Endothelial cell of umbilical vein (primary cell): ENCODE measurements at regions not wholly inside any gene's neighbourhood (a gene's known extent, or its start where the extent isn't known, plus 50 kb on each side); places are given as distances from the start of the nearest gene placed in this dataset.

ENCODE experiments used
- BruUV-seq: library from RNA; stranded (reverse); fragments of 400-500 nt; replicated peaks from 2 replicates; lab custom pipeline; 2021; lab: Mats Ljungman, UMichigan
- CTCF ChIA-PET: fragments of 300-600, 350-600 bp; sonication (Branson Sonifier 250); formaldehyde crosslinking; loops from one replicate; lab custom pipeline; 2021; ENCODE audit warnings: antibody characterized with exemption, inconsistent platforms; lab: Charles Lee
- POLR2A ChIA-PET: fragments of 300-600, 350-600 bp; sonication (Branson Sonifier 250); formaldehyde crosslinking; loops from one replicate; lab custom pipeline; 2021; ENCODE audit warnings: antibody characterized with exemption, inconsistent platforms; lab: Charles Lee
- DNase-seq: peaks from one replicate; pipeline ENCODE4 v3.0.0-alpha.2; 2011; ENCODE audit warnings: low read depth, low spot score
- FAIRE-seq: peaks from 2 replicates; lab custom pipeline; 2011; peaks lifted over from hg19 to GRCh38; lab: Jason Lieb, UNC
- H2AFZ ChIP-seq: 2 replicates; pipeline ENCODE4 v1.6.0; 2012; ENCODE audit warnings: low read depth, low read length, control low read depth, inconsistent platforms
- H3K27ac ChIP-seq: 2 replicates; pipeline ENCODE4 v1.5.1; 2011; ENCODE audit warnings: low read depth, mild to moderate bottlenecking, control low read depth, low read length, moderate library complexity; ENCODE audit not compliant: insufficient read depth
- H3K27me3 ChIP-seq, 2 experiments: 2 replicates each; pipeline versions ENCODE4 v1.6.0 to v1.6.1; 2011; ENCODE audit warnings: low read length in 2 of 2, mixed read lengths in 1 of 2; ENCODE audit not compliant: control insufficient read depth in 2 of 2, insufficient read depth in 2 of 2
- H3K36me3 ChIP-seq, 2 experiments: 2 replicates in 1 of 2; 3 replicates in 1 of 2; pipeline ENCODE4 v1.5.1; 2011; ENCODE audit warnings: low read length in 2 of 2, mild to moderate bottlenecking in 1 of 2, moderate library complexity in 1 of 2; ENCODE audit not compliant: control insufficient read depth in 2 of 2, insufficient read depth in 2 of 2; ENCODE audit errors: extremely low read depth in 1 of 2
- H3K4me1 ChIP-seq: 3 replicates; pipeline ENCODE4 v1.5.1; 2011; ENCODE audit warnings: mild to moderate bottlenecking, low read length; ENCODE audit not compliant: control insufficient read depth, insufficient read depth; ENCODE audit errors: extremely low read depth
- H3K4me2 ChIP-seq: 2 replicates; pipeline ENCODE4 v1.6.1; 2011; ENCODE audit warnings: low read length, control low read depth, mixed read lengths; ENCODE audit not compliant: insufficient read depth
- H3K4me3 ChIP-seq, 3 experiments: fragments of 200-600 bp in 1 of 3; sonication (generic), shearing (Covaris generic) in 1 of 3; replicated peaks in 1 of 3; 2 replicates each; pipeline ENCODE4 v1.5.1; 2011 to 2016; ENCODE audit warnings: control low read depth in 3 of 3, low read length in 3 of 3, mild to moderate bottlenecking in 2 of 3, inconsistent platforms in 1 of 3, low read depth in 1 of 3, moderate library complexity in 1 of 3; ENCODE audit not compliant: insufficient read depth in 1 of 3
- H3K79me2 ChIP-seq: 2 replicates; pipeline ENCODE4 v1.6.0; 2012; ENCODE audit warnings: low read length, inconsistent platforms; ENCODE audit not compliant: control insufficient read depth, insufficient read depth
- H3K9ac ChIP-seq: replicated peaks from 2 replicates; pipeline ENCODE3; 2011; ENCODE audit warnings: low read length, control low read depth; ENCODE audit not compliant: insufficient read depth; ENCODE audit errors: extremely low read depth
- H3K9me1 ChIP-seq: replicated peaks from 3 replicates; pipeline ENCODE4 v1.6.0; 2011; ENCODE audit warnings: mild to moderate bottlenecking, low read length; ENCODE audit not compliant: control insufficient read depth, insufficient read depth; ENCODE audit errors: extremely low read depth
- H3K9me3 ChIP-seq: replicated peaks from 2 replicates; pipeline ENCODE4 v1.5.1; 2012; ENCODE audit warnings: low read length, inconsistent platforms; ENCODE audit not compliant: control insufficient read depth, insufficient read depth
- H4K20me1 ChIP-seq: replicated peaks from 2 replicates; pipeline ENCODE3; 2011; ENCODE audit warnings: mild to moderate bottlenecking, low read length; ENCODE audit not compliant: control insufficient read depth, insufficient read depth; ENCODE audit errors: extremely low read depth
- CTCF ChIP-seq, 2 donors: IDR thresholded peaks; 1 replicate in 1 of 2; 2 replicates in 1 of 2; pipeline ENCODE4 v1.5.1; 2011; ENCODE audit warnings: low read length in 2 of 2, mild to moderate bottlenecking in 2 of 2, moderate library complexity in 2 of 2, control low read depth in 1 of 2, inconsistent platforms in 1 of 2, low read depth in 1 of 2; ENCODE audit not compliant: insufficient read depth in 1 of 2; ENCODE audit errors: extremely low read depth in 1 of 2
- EZH2 ChIP-seq: IDR thresholded peaks from 2 replicates; pipeline ENCODE4 v1.6.1; 2012; ENCODE audit warnings: borderline replicate concordance, low read depth, mild to moderate bottlenecking, moderate library complexity, low read length, inconsistent platforms; ENCODE audit not compliant: severe bottlenecking
- FOS ChIP-seq: IDR thresholded peaks from 2 replicates; pipeline ENCODE4 v1.6.1; 2011; ENCODE audit warnings: mild to moderate bottlenecking, low read length, moderate library complexity, borderline replicate concordance; ENCODE audit not compliant: insufficient read depth
- GATA2 ChIP-seq: IDR thresholded peaks from 2 replicates; pipeline ENCODE4 v1.7.0; 2011; ENCODE audit warnings: low read depth, mild to moderate bottlenecking, moderate library complexity, mixed read lengths, low read length; ENCODE audit not compliant: insufficient read length, insufficient read depth
- JUN ChIP-seq: IDR thresholded peaks from 2 replicates; pipeline ENCODE4 v1.6.1; 2011; ENCODE audit warnings: borderline replicate concordance, low read depth; ENCODE audit not compliant: insufficient read length, insufficient read depth
- MAX ChIP-seq: IDR thresholded peaks from 2 replicates; pipeline ENCODE4 v1.6.1; 2011; ENCODE audit not compliant: insufficient read depth, insufficient read length
- MYC ChIP-seq: IDR thresholded peaks from one replicate; pipeline ENCODE4 v1.6.1; 2011; ENCODE audit warnings: mild to moderate bottlenecking, low read depth, low read length
- POLR2A ChIP-seq: IDR thresholded peaks from 2 replicates; pipeline ENCODE4 v1.6.1; 2012; ENCODE audit warnings: low read depth, mild to moderate bottlenecking, control low read depth, low read length
- POLR2AphosphoS5 ChIP-seq: IDR thresholded peaks from 2 replicates; pipeline ENCODE4 v1.6.1; 2012; ENCODE audit warnings: low read depth, mild to moderate bottlenecking, control low read depth, low read length, moderate library complexity; ENCODE audit not compliant: insufficient read depth
- dilution Hi-C: fragments of 300-500 bp; cut with MboI; formaldehyde crosslinking; loops from one replicate; pipeline ENCODE4 v1.15.0; 2019; ENCODE audit warnings: low sequenced_read_pairs; ENCODE audit not compliant: extremely low pct_ligation_motif_present
- intact Hi-C: fragments of 100-400 bp; cut with micrococcal nuclease; formaldehyde crosslinking; loops from one replicate; pipeline ENCODE4 v1.10.0; 2022

GRCh38 chr9:95810814-95811213 is 64.7 kb upstream of the ERCC6L2 start:
- no peaks in the 10 kb centered on the region for H3K9me1 ChIP-seq
- H4K20me1 ChIP-seq: no peaks in the 10 kb centered on the region
- H2AFZ ChIP-seq: no peak overlapping the region
- ChIA-PET POLR2A (no interaction called here), CTCF (no interaction called here)
- DNase-seq: no peak
- no TSS peak for BruUV-seq
- no peak overlapping the region for H3K4me2 ChIP-seq
- no peak for TF ChIP-seq FOS
- no peak for TF ChIP-seq GATA2
- no peak for TF ChIP-seq CTCF (IDR thresholded peaks at IDR 0.05; ENCODE audit: extremely low read depth in 1 of 2, insufficient read depth in 1 of 2, low read depth in 1 of 2, low read length in 2 of 2)
- no peak for TF ChIP-seq MAX
- TF ChIP-seq POLR2A: no peak
- TF ChIP-seq JUN: no peak
- TF ChIP-seq EZH2: no peak
- TF ChIP-seq POLR2AphosphoS5: no peak
- TF ChIP-seq MYC: no peak
- FAIRE-seq: no peak
- no peak overlapping the region for H3K27ac ChIP-seq
- intact Hi-C loops (no loop called here), dilution Hi-C loops (no loop called here)
- no peak overlapping the region for H3K9ac ChIP-seq
- H3K4me3 ChIP-seq: no peak overlapping the region
- H3K4me1 ChIP-seq: peaks cover 5% of the 10 kb centered on the region
- H3K27me3 ChIP-seq: no peaks in the 10 kb centered on the region
- H3K79me2 ChIP-seq: no peaks in the 10 kb centered on the region
- no peaks in the 10 kb centered on the region for H3K9me3 ChIP-seq
- no peaks in the 10 kb centered on the region for H3K36me3 ChIP-seq
